GM19468 (cell line): ENCODE measurements at regions not wholly inside any gene's neighbourhood (a gene's known extent, or its start where the extent isn't known, plus 50 kb on each side); places are given as distances from the start of the nearest gene placed in this dataset.
"Not testable (repeated sequence)": the region's sequence is repeated elsewhere in the genome, so short reads cannot be mapped to it uniquely, and the experiment has no call there.

Experiments used
- ATAC-seq: cut with Tn5 transposase; IDR thresholded peaks from one replicate; pipeline ENCODE4 v1.9.1; 2021; ENCODE audit warnings: mild to moderate bottlenecking, moderate library complexity, moderate number of reproducible peaks; ENCODE audit not compliant: unreplicated experiment; ENCODE audit errors: extremely low read depth

GRCh38 chr9:103226647-103227013 is 231.5 kb downstream of the CYLC2 start:
- ATAC-seq, result no peak

GRCh38 chr9:103237571-103238109 is 242.5 kb downstream of the CYLC2 start:
- not testable (repeated sequence) for ATAC-seq

- ATAC-seq, result no peak
Measured at GRCh38 chr9:103242025-103242424, 246.9 kb downstream of the CYLC2 start.

- no peak for ATAC-seq
Measured at GRCh38 chr9:103242486-103242885, 247.4 kb downstream of the CYLC2 start.

DNA sequence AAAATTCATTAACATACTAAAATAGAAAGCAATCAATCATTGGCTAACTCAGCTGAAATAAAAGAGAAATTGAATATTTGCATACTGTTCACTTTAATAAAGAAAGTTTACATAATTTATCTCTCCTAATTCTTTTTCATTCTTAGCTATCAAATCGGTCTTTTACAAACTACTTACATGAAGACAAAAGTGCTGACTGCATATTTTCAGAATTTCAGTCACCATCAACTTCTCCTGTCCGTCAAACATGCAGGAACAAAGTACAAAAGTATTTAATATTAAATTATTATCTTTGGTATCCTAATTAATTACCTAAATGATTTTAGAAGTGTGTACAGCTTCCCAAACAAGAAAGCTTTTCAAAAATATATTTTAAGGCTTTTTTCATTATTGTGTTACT is 248.4 kb downstream of the CYLC2 start:
- no peak for ATAC-seq

DNA sequence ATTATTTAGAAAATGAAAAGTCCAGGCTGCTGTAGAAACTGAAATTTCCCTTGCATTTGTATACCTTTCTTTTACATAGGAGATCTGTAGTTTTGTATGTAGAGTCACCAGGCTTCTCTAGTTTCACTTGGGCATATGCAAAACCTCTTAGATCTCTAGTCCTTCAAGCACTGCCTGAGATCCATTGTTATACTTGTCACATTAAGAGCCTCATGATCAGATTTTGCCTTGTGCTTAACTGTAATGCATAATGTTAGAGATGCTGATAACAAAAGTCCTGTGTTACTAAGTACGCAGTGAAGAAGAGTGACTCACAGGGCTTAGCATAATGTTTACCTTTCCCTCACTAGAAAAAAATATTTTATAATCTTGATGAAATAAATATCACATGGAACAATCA is 250.2 kb downstream of the CYLC2 start:
- no peak for ATAC-seq

DNA sequence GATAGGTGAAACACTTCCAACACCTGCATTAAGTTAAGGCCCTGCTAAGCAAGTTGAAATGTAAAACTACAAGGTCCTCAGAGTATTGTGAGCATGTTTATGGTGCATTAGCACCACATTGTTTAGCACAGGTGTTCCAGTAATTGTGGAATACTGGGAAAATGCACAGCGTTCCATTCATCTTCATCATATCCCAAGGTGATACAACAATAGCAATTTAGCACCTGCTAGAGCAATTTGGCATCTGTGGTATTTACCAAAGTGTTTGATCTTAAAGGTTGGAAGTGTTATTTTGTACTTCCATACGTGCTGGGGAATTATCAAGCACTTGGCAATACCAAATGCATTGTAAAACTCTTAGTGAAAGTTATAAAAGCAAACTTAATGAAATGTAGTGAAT is 266.8 kb downstream of the CYLC2 start:
- ATAC-seq, result no peak

- ATAC-seq, result no peak
Measured at GRCh38 chr9:103266064-103266463, 270.9 kb downstream of the CYLC2 start.

DNA sequence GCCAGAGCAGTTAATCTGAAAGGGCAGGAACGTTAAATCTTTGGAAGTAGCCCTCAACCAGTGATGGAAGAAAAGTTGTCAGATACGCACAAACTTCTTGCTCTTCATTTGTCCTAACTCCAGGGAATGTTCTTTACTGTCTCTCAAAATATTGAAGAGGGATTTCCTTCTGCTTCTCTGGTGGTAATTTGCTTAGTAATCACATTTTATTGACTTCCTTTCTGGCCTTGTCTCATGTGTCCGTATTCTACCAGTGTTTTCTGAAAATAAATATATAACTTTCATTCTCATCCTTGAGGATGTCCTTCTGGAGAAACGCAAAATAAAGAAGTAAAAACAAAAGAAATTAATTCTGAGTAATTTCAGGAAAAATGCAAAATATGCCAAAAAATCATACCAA is 282.1 kb downstream of the CYLC2 start:
- no peak for ATAC-seq

DNA sequence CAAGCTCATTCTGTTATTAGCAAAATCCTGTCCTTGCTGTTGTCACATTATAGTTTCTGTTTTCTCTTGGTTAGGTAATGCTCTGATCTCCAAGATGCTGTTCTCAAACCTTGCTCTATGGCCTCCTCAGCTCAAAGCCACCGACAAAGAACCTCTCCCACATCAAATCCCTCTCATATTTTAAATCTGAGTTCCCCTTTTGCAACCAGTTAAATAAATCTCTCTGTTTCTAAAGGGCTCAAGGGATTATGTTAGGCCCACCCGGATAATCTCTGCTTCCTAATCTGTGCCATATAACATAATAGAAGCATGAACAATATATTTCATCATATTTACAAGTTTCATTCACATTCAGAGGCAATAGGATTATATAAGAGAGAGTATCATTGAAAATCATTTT is 286.0 kb downstream of the CYLC2 start:
- no peak for ATAC-seq

- no peak for ATAC-seq
Measured at GRCh38 chr9:103287361-103287760, 292.2 kb downstream of the CYLC2 start.

DNA sequence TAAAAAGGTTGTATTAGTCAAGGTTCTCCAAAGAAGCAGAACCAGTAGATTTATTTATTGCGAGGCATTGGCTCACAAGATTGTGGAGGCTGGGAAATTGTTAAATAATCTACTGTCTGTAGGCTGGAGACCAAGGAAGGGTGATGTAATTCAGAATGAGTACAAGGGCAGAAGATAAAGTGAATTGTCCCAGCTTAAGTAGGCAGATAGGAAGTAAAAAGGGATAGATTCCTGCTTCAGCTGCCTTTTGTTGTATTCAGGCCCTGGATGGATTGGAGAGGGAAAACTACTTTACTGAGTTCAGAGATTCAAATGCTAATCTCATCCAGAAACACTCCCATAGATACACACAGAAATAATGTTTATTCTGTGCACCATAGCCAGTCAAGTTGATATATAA is 301.1 kb downstream of the CYLC2 start:
- no peak for ATAC-seq

- ATAC-seq, result no peak
Measured at GRCh38 chr9:103301051-103301450, 305.9 kb downstream of the CYLC2 start.

GRCh38 chr9:103304797-103305196 is 309.7 kb downstream of the CYLC2 start:
- ATAC-seq, result no peak

DNA sequence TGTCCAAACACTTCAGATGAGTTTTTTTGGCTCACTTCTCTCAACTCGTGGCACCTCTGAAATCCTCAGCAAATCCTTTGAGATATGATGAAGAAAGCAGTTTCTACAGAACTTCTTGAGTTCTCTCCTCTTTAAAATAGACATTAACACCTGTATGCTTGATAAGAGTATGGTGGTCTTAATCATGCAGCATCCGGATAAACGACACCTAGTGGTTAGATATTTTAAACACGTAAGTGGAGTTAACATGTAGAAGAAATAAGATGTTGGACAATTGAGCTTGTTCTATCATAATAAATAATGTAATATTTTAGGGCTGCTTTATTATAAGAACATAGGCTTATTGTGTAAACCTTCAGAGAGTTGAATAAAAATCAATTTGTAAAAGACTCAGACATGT is 324.8 kb downstream of the CYLC2 start:
- no peak for ATAC-seq

DNA sequence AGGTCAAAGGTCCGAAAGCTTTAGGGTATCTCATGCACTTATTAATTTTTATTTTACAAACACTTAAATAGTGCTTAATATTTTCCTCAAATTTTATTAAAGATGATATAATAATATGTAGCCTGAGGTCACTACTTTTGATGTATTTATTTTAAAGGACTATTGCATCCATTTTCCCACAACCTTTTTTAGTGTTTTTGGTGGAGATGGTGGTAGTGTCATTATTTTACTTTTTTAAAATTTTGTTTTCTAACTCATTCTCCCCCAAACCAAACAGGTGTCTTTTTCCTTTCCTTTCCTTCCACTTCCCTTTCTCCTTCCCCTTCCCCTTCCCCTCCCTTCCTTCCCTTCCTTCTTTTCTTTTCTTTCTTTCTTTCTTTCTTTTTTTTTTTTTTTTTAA is 328.6 kb downstream of the CYLC2 start:
- ATAC-seq, result no peak

DNA sequence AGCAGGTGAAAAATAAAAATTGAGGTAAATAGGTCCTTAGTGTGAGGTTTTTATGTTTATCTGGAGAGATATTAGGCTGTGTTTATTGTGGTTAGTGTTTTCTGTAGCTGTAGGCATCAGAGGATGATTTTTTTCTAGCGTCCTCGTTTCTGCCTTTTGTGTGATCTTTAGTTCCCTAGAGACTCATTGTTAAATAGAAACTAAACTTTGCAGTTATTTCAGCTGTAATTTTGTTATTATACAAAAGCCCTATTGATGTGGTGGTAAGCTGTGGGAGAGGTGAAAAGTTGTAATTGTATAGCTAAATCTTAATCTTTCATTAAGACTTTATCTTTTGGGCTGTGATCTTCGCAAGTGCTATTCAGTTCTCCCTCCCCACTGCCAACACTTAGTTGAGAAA is 340.3 kb downstream of the CYLC2 start:
- ATAC-seq, result no peak

GRCh38 chr9:103355000-103355399 is 359.9 kb downstream of the CYLC2 start:
- no peak for ATAC-seq

- ATAC-seq, result not testable (repeated sequence)
Measured at GRCh38 chr9:103357980-103358379, 362.8 kb downstream of the CYLC2 start.

DNA sequence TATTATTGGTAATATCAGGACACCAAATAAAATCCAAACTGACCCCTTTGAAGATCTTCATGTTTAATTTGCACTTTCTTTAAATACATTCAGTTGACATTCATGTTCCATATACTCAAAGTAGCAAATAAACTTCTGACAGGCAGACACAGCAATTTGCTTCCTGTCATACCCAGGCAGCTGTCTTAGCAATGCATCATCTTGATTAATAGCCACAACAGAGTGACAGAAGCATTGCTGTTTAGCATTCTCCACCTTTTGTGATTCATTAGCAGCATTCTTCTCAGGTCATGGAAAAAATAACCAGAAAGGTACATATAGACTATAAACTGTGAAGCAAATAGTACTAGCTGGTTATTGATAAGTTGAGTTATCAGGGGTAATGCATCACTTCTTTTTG is 366.8 kb downstream of the CYLC2 start:
- ATAC-seq, result no peak

GRCh38 chr9:103362986-103363385 is 367.9 kb downstream of the CYLC2 start:
- ATAC-seq, result no peak

GRCh38 chr9:103364753-103365152 is 369.6 kb downstream of the CYLC2 start:
- ATAC-seq, result no peak

DNA sequence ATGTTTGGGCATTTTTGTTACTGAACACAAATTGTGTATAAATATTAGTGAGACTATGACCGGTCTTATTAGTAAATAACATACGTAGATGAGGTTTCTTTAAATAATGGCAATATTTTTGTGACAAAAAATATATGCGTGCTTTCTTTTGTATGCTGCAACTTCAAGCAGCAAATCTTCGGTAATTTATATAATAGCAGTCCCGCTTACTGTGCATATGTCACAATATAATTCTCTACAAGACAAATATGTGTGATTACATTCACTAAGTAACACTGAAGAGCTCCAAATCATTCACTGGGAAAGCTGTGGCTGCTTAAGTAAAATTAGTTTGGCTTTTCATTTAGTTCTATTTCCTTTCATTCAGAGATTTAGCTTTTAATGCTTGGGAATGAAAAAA is 376.0 kb downstream of the CYLC2 start:
- ATAC-seq, result no peak
